ENCODE measurements at regions not wholly inside any gene's neighbourhood (a gene's known extent, or its start where the extent isn't known, plus 50 kb on each side); places are given as distances from the start of the nearest gene placed in this dataset.
"Not testable (repeated sequence)": the region's sequence is repeated elsewhere in the genome, so short reads cannot be mapped to it uniquely, and the experiment has no call there.

DNA sequence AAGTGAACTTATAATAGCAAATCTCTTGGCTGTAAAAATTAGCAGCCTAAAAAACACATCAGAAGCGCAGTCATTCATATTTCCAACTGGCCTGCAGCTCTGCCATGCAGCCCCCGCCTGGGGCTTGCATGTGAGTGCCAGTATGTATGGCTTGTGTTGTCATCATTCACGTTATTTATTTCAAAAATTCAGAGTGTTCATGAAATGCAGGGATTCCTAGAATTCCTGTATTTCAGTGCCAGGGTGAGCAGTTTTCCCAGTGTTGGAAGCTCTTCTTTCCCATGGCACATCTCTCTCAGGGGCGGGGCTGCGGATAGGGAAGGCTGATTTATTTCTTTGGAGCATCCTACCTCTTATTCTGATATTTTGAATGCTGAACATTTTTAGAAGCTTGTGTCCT, 234.6 kb downstream of the FGF9 start:
- DNase-seq (ENCODE audit: insufficient read length, low spot score), result no peak
- FAIRE-seq, result no peak

DNA sequence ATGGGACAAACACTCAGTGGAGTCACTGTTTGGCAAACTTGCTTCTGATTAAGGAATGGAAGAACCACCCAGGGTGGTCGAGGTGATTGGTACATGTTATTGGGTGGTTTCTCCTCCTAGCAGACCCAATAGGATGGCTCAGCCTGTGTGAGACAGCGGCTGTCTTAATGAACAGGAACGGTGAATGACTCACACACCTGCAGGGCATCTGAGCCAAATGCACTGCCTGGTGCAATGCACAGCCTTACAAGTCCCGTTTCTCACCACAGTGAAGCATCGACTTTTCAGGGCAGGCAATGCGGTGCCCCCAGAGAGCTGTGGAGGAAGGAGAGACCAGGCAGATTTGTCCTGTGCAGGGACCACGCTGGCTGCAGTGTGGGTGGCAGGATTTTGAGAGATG, 238.5 kb downstream of the FGF9 start:
- DNase-seq (ENCODE audit: insufficient read length, low spot score) (no peak), FAIRE-seq (no peak)

- no peak for FAIRE-seq
These were observed 239.7 kb downstream of the FGF9 start for GRCh38 chr13:21910546-21910945.

DNA sequence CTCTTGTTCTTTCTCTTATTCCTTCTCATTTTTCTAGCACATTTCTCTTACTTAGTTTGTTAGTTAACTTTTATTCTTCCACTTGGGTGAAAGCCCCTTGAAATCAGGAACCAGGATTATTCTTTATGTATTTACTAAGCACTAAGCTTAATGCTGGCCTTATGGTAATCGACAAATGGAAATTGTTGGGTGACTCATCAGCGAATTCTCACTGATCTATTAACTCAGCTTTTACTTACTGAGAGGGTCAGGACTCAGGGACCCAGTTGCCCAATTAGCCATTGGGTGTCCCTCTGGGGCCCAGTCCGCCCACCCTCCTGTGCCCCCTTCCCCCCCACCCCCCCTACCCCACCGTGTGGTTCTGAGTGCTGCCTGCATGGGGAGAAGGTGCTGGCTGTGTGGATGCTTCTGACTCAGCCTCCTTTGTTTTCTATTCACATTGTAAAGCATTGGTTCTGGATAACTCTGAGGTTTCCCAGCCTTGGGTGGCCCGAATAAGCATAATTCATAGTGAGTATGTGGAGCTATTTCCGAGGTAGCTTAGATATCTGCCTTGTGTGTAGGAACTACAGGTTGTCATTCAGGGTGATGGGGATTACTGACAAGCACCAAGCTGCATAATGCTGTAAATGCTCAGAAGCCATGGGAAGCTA, 240.9 kb downstream of the FGF9 start:
- DNase-seq (ENCODE audit: insufficient read length, low spot score) (no peak), FAIRE-seq (no peak)

More at GRCh38 chr13:21910546-21910945, 239.7 kb downstream of the FGF9 start:
- DNase-seq (ENCODE audit: insufficient read length, low spot score), result no peak

DNA sequence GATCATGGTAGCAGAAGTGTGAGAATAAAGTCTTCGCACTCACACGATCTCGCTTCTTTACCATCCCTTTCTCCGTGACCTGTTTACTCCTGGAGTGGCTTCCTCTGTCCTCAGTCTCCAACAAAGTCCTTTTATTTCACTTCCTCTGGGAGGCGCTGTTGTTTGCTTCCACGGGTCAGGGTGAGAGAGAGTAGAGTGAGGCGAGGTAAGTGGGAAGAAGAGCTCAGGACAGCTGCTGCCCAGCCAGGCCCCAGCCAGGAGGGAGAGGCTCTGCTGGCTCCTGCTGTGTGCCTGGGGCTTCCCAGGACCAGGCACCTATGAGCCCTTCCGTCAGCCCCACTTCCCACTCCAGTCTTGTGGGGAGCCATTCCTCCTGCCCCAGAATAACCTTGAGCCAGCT, 242.1 kb downstream of the FGF9 start:
- DNase-seq (ENCODE audit: insufficient read length, low spot score) (no peak), FAIRE-seq (no peak)

- no peak for DNase-seq (ENCODE audit: insufficient read length, low spot score)
- no peak for FAIRE-seq
These were observed 246.5 kb downstream of the FGF9 start for GRCh38 chr13:21917086-21918015.

DNA sequence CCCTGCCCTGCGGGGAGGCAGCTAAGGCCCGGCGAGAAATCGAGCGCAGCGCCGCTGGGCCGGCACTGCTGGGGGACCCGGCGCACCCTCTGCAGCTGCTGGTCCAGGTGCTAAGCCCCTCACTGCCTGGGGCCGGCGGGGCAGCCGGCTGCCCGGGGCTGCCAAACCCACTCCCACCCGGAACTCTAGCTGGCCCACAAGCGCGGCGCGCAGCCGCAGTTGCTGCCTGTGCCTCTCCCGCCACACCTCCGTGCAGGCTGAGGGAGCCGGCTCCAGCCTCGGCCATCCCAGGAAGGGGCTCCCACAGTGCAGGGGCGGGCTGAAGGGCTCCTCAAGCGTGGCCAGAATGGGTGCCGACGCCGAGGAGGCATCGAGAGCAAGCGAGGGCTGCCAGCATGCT, 249.9 kb downstream of the FGF9 start:
- DNase-seq (ENCODE audit: insufficient read length, low spot score), result not testable (repeated sequence)

GRCh38 chr13:21924958-21925357, 254.1 kb downstream of the FGF9 start:
- no peak for DNase-seq (ENCODE audit: insufficient read length, low spot score)
- FAIRE-seq, result no peak

More for the DNA sequence above, 249.9 kb downstream of the FGF9 start:
- not testable (repeated sequence) for FAIRE-seq

- FAIRE-seq (no peak), DNase-seq (ENCODE audit: insufficient read length, low spot score) (no peak)
These were observed 254.8 kb downstream of the FGF9 start for GRCh38 chr13:21925720-21926119.

DNA sequence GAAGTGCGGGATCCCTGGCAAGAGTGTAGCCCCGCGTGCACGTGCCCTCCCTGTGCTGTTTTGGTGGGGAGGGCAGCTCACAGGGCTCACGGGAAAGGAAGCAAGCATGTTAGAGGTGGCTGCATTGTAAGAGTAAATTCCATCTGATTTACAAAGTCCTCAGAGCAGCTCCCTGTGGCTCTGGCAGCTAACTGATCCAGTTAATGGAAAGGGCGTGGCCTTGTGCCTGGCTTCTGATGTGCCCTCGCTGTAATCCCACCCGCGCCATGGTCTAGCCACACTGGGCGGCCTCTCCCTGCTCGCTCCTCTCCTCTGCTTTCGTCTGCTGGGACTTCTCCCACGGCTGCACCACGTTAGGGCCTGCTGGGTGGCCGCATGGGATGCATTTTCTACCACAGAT, 258.5 kb downstream of the FGF9 start:
- FAIRE-seq (no peak), DNase-seq (ENCODE audit: insufficient read length, low spot score) (no peak)

DNA sequence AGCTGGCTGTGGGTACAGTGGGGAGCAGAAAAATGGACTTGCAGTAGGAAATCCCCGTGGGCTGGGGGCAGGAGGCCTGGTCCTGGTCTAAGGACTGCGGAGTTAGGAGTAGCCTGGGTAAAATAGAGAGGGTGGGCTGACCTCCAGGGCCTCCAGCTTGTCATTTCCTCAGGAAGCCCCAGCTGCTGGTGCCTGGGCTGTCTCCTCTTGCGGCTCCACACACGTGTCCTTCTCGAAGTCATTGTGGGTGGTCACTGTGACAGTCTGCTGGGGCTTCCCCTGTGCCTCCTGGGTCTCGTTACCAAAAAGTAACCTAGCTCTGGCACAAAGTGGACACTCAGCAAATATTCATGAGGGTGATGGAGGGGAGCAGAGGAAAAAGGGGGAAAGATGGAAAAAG, 259.7 kb downstream of the FGF9 start:
- FAIRE-seq (no peak), DNase-seq (ENCODE audit: insufficient read length, low spot score) (no peak)

DNA sequence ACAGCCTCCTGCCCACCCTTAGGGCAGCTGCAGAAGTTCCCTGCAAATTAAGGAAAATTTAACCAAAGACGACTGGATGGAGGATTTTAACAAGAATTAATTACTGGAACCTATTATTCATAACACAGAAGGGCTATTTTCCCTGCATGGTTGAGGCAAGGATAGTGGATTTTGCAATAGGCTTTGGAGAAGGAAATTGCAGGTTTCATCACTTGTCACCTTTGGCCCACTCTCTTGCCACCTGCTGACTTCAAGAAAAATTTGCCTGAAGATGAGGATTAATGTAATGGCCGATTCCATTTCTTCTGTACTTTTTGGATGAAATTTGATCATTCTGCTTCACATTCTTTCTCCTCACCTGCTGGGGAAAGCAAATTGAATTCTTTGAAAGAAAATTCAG, 261.7 kb downstream of the FGF9 start:
- no peak for DNase-seq (ENCODE audit: insufficient read length, low spot score)
- FAIRE-seq, result no peak

- DNase-seq (ENCODE audit: insufficient read length, low spot score) (no peak), FAIRE-seq (no peak)
These were observed 262.1 kb downstream of the FGF9 start for GRCh38 chr13:21932996-21933395.

- no peak for DNase-seq (ENCODE audit: insufficient read length, low spot score)
- no peak for FAIRE-seq
These were observed 263.4 kb downstream of the FGF9 start for GRCh38 chr13:21934284-21934683.

DNA sequence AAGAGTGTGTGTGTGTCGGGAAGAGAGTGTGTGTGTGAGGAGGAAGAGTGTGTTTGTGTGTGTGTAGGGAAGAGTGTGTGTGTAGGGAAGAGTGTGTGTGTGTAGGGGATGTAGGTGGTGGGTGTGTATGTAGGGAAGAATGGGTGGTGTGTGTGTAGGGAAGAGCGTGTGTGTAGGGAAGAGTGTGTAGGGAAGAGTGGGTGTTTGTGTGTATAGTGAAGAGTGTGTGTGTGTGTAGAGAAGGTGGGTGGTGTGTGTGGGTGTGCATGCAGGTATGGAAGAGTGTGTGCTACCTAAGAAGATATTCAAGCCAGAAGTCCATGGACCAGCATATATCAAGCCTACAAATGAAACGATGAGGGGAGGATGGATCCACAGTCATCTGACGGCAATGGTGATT, 265.8 kb downstream of the FGF9 start:
- no peak for FAIRE-seq
- DNase-seq (ENCODE audit: insufficient read length, low spot score), result no peak

GRCh38 chr13:21938168-21938567, 267.3 kb downstream of the FGF9 start:
- no peak for DNase-seq (ENCODE audit: insufficient read length, low spot score)
- no peak for FAIRE-seq

DNA sequence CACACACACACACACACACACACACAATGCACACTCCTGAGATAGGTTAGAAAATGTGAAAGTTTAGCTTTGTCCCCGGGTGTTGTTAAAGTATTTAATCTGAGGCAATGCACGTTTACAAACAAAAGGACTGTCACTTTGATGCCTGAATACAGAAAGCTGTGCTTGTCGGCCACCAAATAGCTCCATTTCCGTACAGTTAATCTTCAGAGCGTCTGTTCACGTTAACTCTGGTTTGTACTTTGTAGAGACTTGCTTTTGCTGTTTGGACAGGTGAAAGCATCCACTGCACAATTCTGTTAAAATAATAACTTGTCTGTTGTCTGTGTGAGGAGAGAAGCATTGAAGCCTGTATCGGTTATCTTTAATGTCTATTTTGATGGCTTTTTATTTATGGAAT, 267.8 kb downstream of the FGF9 start:
- FAIRE-seq (no peak), DNase-seq (ENCODE audit: insufficient read length, low spot score) (no peak)

DNA sequence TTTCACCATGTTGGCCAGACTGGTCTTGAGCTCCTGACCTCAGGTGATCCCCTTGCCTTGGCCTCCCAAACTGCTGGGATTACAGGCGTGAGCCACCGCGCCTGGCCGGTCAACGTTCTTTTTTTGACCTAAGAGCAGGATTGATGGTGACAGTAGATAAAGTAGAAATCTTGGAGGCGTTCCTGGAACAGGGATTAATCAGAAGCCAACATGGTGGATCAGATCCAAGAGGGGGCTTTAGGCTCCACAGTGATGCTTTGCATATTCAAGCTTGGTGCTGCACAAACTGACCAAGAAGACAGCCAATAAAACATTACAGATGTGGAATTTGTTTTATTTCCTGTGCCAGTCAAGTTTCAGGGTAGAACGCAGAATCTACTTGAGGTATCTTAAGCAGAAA, 271.2 kb downstream of the FGF9 start:
- no peak for FAIRE-seq

GRCh38 chr13:21944610-21945009, 273.7 kb downstream of the FGF9 start:
- no peak for FAIRE-seq
- no peak for DNase-seq (ENCODE audit: insufficient read length, low spot score)

More for the DNA sequence above, 271.2 kb downstream of the FGF9 start:
- DNase-seq (ENCODE audit: insufficient read length, low spot score), result no peak

- no peak for DNase-seq (ENCODE audit: insufficient read length, low spot score)
- FAIRE-seq, result no peak
These were observed 274.3 kb downstream of the FGF9 start for GRCh38 chr13:21945195-21945594.

DNA sequence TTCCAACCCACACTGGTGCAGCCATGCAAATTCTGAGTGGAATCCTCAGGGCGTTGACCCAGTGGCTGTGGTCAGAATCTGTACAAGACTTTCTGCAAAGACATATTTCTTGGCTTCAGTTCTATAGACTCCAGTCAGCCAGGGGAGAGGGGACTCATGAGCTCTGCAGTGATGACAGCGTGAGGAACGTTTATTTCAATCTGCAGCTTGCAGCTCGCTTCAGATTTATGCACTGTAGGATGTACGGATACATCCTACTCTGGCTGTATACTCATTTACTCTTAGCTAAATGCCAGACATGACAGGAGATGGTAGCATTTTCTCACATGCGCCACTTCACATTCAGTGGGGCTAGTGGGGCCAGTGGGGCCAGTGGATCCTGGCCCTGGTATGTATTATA, 276.1 kb downstream of the FGF9 start:
- DNase-seq (ENCODE audit: insufficient read length, low spot score) (no peak), FAIRE-seq (no peak)

All from GM19239 (cell line).